ENCODE measurements at regions not wholly inside any gene's neighbourhood (a gene's known extent, or its start where the extent isn't known, plus 50 kb on each side); places are given as distances from the start of the nearest gene placed in this dataset.

- H3K4me3 ChIP-seq (ENCODE audit: low read depth, low read length) = no peak overlapping the region
- TF ChIP-seq MYC (IDR thresholded peaks at IDR 0.05; ENCODE audit: low read depth, low read length) = no peak
- TF ChIP-seq POLR2A (IDR thresholded peaks at IDR 0.05; ENCODE audit: extremely low read depth, insufficient read length) = no peak
- no peak for TF ChIP-seq CTCF (IDR thresholded peaks at IDR 0.05; ENCODE audit: low read depth, low read length)
- TF ChIP-seq MAX (IDR thresholded peaks at IDR 0.05; ENCODE audit: low read depth, low read length) = no peak
Observed at GRCh38 chr14:43471595-43471994, 1035.5 kb downstream of the FSCB start.

GRCh38 chr14:43464968-43465367 lies 1042.1 kb downstream of the FSCB start:
- no peak for DNase-seq (ENCODE audit: low read depth)
- H3K4me3 ChIP-seq (ENCODE audit: low read depth, low read length) = no peak overlapping the region
- TF ChIP-seq MAX (IDR thresholded peaks at IDR 0.05; ENCODE audit: low read depth, low read length) (no peak), POLR2A (IDR thresholded peaks at IDR 0.05; ENCODE audit: extremely low read depth, insufficient read length) (no peak), MYC (IDR thresholded peaks at IDR 0.05; ENCODE audit: low read depth, low read length) (no peak), CTCF (IDR thresholded peaks at IDR 0.05; ENCODE audit: low read depth, low read length) (no peak)

More at GRCh38 chr14:43471595-43471994, 1035.5 kb downstream of the FSCB start:
- DNase-seq (ENCODE audit: low read depth) = no peak

GRCh38 chr14:43449291-43449690 lies 1057.8 kb downstream of the FSCB start:
- no peak for TF ChIP-seq CTCF (IDR thresholded peaks at IDR 0.05; ENCODE audit: low read depth, low read length)
- no peak for TF ChIP-seq MYC (IDR thresholded peaks at IDR 0.05; ENCODE audit: low read depth, low read length)
- no peak for TF ChIP-seq MAX (IDR thresholded peaks at IDR 0.05; ENCODE audit: low read depth, low read length)
- TF ChIP-seq POLR2A (IDR thresholded peaks at IDR 0.05; ENCODE audit: extremely low read depth, insufficient read length) = no peak
- no peak for DNase-seq (ENCODE audit: low read depth)
- no peak overlapping the region for H3K4me3 ChIP-seq (ENCODE audit: low read depth, low read length)

- no peak overlapping the region for H3K4me3 ChIP-seq (ENCODE audit: low read depth, low read length)
- TF ChIP-seq CTCF (IDR thresholded peaks at IDR 0.05; ENCODE audit: low read depth, low read length) (no peak), POLR2A (IDR thresholded peaks at IDR 0.05; ENCODE audit: extremely low read depth, insufficient read length) (no peak), MYC (IDR thresholded peaks at IDR 0.05; ENCODE audit: low read depth, low read length) (no peak), MAX (IDR thresholded peaks at IDR 0.05; ENCODE audit: low read depth, low read length) (no peak)
- peak; percentile 20 for DNase-seq (ENCODE audit: low read depth)
Observed at GRCh38 chr14:43438056-43438455, 1069.0 kb downstream of the FSCB start.

- peak; percentile 31 for DNase-seq (ENCODE audit: low read depth)
Observed at GRCh38 chr14:43418324-43418723, 1088.8 kb downstream of the FSCB start.

More at GRCh38 chr14:43418324-43418723, 1088.8 kb downstream of the FSCB start:
- TF ChIP-seq POLR2A (IDR thresholded peaks at IDR 0.05; ENCODE audit: extremely low read depth, insufficient read length) (no peak), MAX (IDR thresholded peaks at IDR 0.05; ENCODE audit: low read depth, low read length) (no peak), CTCF (IDR thresholded peaks at IDR 0.05; ENCODE audit: low read depth, low read length) (no peak), MYC (IDR thresholded peaks at IDR 0.05; ENCODE audit: low read depth, low read length) (no peak)
- H3K4me3 ChIP-seq (ENCODE audit: low read depth, low read length) = no peak overlapping the region

All from NB4 (cell line).